ENCODE measurements at regions not wholly inside any gene's neighbourhood (a gene's known extent, or its start where the extent isn't known, plus 50 kb on each side); places are given as distances from the start of the nearest gene placed in this dataset.

GRCh38 chr4:127578967-127579366, 53.8 kb upstream of the INTU start:
- Histone ChIP-seq H4K20me1 (ENCODE audit: insufficient read depth, low read length) (no peaks in the 10 kb centered on the region), H3K27ac (ENCODE audit: low read length) (no peak overlapping the region), H2AFZ (ENCODE audit: low read depth, low read length) (no peak overlapping the region), H3K79me2 (ENCODE audit: insufficient read depth, low read length) (no peaks in the 10 kb centered on the region), H3K9me3 (ENCODE audit: insufficient read depth, low read length, severe bottlenecking) (no peaks in the 10 kb centered on the region), H3K36me3 (ENCODE audit: insufficient read depth, low read length) (no peaks in the 10 kb centered on the region), H3K9ac (ENCODE audit: low read depth, low read length) (no peak overlapping the region), H3K27me3 (ENCODE audit: insufficient read depth, low read length, poor library complexity) (no peaks in the 10 kb centered on the region), H3K4me1 (ENCODE audit: insufficient read depth, low read length) (no peaks in the 10 kb centered on the region), H3K4me2 (ENCODE audit: insufficient read depth, low read length) (no peak overlapping the region), H3K4me3 (ENCODE audit: low read depth in 1 of 2, low read length in 2 of 2) (no peak overlapping the region)
- DNase-seq, result no peak
- ATAC-seq (ENCODE audit: insufficient read depth, low read depth), result no peak
- no peak for TF ChIP-seq EZH2 (IDR thresholded peaks at IDR 0.05; ENCODE audit: borderline replicate concordance, low read depth, low read length, severe bottlenecking)
- no peak for TF ChIP-seq CTCF (IDR thresholded peaks at IDR 0.05; ENCODE audit: borderline replicate concordance, extremely low read depth, low read length, poor library complexity, severe bottlenecking)

- no peak for DNase-seq
- Histone ChIP-seq H3K27me3 (ENCODE audit: insufficient read depth, low read length, poor library complexity) (no peaks in the 10 kb centered on the region), H3K4me2 (ENCODE audit: insufficient read depth, low read length) (no peak overlapping the region), H3K9me3 (ENCODE audit: insufficient read depth, low read length, severe bottlenecking) (no peaks in the 10 kb centered on the region), H3K9ac (ENCODE audit: low read depth, low read length) (no peak overlapping the region), H3K36me3 (ENCODE audit: insufficient read depth, low read length) (no peaks in the 10 kb centered on the region), H3K79me2 (ENCODE audit: insufficient read depth, low read length) (no peaks in the 10 kb centered on the region), H3K4me3 (ENCODE audit: low read depth in 1 of 2, low read length in 2 of 2) (no peak overlapping the region), H4K20me1 (ENCODE audit: insufficient read depth, low read length) (no peaks in the 10 kb centered on the region), H3K27ac (ENCODE audit: low read length) (no peak overlapping the region), H3K4me1 (ENCODE audit: insufficient read depth, low read length) (no peaks in the 10 kb centered on the region), H2AFZ (ENCODE audit: low read depth, low read length) (no peak overlapping the region)
- no peak for ATAC-seq (ENCODE audit: insufficient read depth, low read depth)
- no peak for TF ChIP-seq CTCF (IDR thresholded peaks at IDR 0.05; ENCODE audit: borderline replicate concordance, extremely low read depth, low read length, poor library complexity, severe bottlenecking)
- no peak for TF ChIP-seq EZH2 (IDR thresholded peaks at IDR 0.05; ENCODE audit: borderline replicate concordance, low read depth, low read length, severe bottlenecking)
Measured at GRCh38 chr4:127579821-127580220, 52.9 kb upstream of the INTU start.

- H3K4me1 ChIP-seq (ENCODE audit: insufficient read depth, low read length), result no peaks in the 10 kb centered on the region
- H3K9ac ChIP-seq (ENCODE audit: low read depth, low read length), result no peak overlapping the region
- H3K9me3 ChIP-seq (ENCODE audit: insufficient read depth, low read length, severe bottlenecking), result no peaks in the 10 kb centered on the region
- H3K36me3 ChIP-seq (ENCODE audit: insufficient read depth, low read length), result no peaks in the 10 kb centered on the region
- no peaks in the 10 kb centered on the region for H3K79me2 ChIP-seq (ENCODE audit: insufficient read depth, low read length)
- no peaks in the 10 kb centered on the region for H4K20me1 ChIP-seq (ENCODE audit: insufficient read depth, low read length)
- no peak overlapping the region for H3K4me2 ChIP-seq (ENCODE audit: insufficient read depth, low read length)
- no peak for ATAC-seq (ENCODE audit: insufficient read depth, low read depth)
- no peak for TF ChIP-seq CTCF (IDR thresholded peaks at IDR 0.05; ENCODE audit: borderline replicate concordance, extremely low read depth, low read length, poor library complexity, severe bottlenecking)
- no peak for TF ChIP-seq EZH2 (IDR thresholded peaks at IDR 0.05; ENCODE audit: borderline replicate concordance, low read depth, low read length, severe bottlenecking)
- no peaks in the 10 kb centered on the region for H3K27me3 ChIP-seq (ENCODE audit: insufficient read depth, low read length, poor library complexity)
- no peak overlapping the region for H3K4me3 ChIP-seq (ENCODE audit: low read depth in 1 of 2, low read length in 2 of 2)
- no peak overlapping the region for H2AFZ ChIP-seq (ENCODE audit: low read depth, low read length)
- DNase-seq, result no peak
- no peak overlapping the region for H3K27ac ChIP-seq (ENCODE audit: low read length)
Measured at GRCh38 chr4:127580300-127580699, 52.5 kb upstream of the INTU start.

GRCh38 chr4:127580891-127581290, 51.9 kb upstream of the INTU start:
- Histone ChIP-seq H3K36me3 (ENCODE audit: insufficient read depth, low read length) (no peaks in the 10 kb centered on the region), H3K27me3 (ENCODE audit: insufficient read depth, low read length, poor library complexity) (peaks cover 2% of the 10 kb centered on the region), H4K20me1 (ENCODE audit: insufficient read depth, low read length) (no peaks in the 10 kb centered on the region), H3K27ac (ENCODE audit: low read length) (no peak overlapping the region), H3K4me1 (ENCODE audit: insufficient read depth, low read length) (no peaks in the 10 kb centered on the region), H2AFZ (ENCODE audit: low read depth, low read length) (no peak overlapping the region), H3K4me2 (ENCODE audit: insufficient read depth, low read length) (no peak overlapping the region), H3K9me3 (ENCODE audit: insufficient read depth, low read length, severe bottlenecking) (no peaks in the 10 kb centered on the region), H3K4me3 (ENCODE audit: low read depth in 1 of 2, low read length in 2 of 2) (no peak overlapping the region), H3K9ac (ENCODE audit: low read depth, low read length) (no peak overlapping the region), H3K79me2 (ENCODE audit: insufficient read depth, low read length) (no peaks in the 10 kb centered on the region)
- DNase-seq (no peak), ATAC-seq (ENCODE audit: insufficient read depth, low read depth) (no peak)
- no peak for TF ChIP-seq CTCF (IDR thresholded peaks at IDR 0.05; ENCODE audit: borderline replicate concordance, extremely low read depth, low read length, poor library complexity, severe bottlenecking)
- TF ChIP-seq EZH2 (IDR thresholded peaks at IDR 0.05; ENCODE audit: borderline replicate concordance, low read depth, low read length, severe bottlenecking), result no peak
